SK-N-DZ (cell line): ENCODE measurements at regions not wholly inside any gene's neighbourhood (a gene's known extent, or its start where the extent isn't known, plus 50 kb on each side); places are given as distances from the start of the nearest gene placed in this dataset.

Experiments used
- DNase-seq: peaks from one replicate; pipeline ENCODE4 v3.0.0-alpha.2; 2015; ENCODE audit warnings: low spot score

DNA sequence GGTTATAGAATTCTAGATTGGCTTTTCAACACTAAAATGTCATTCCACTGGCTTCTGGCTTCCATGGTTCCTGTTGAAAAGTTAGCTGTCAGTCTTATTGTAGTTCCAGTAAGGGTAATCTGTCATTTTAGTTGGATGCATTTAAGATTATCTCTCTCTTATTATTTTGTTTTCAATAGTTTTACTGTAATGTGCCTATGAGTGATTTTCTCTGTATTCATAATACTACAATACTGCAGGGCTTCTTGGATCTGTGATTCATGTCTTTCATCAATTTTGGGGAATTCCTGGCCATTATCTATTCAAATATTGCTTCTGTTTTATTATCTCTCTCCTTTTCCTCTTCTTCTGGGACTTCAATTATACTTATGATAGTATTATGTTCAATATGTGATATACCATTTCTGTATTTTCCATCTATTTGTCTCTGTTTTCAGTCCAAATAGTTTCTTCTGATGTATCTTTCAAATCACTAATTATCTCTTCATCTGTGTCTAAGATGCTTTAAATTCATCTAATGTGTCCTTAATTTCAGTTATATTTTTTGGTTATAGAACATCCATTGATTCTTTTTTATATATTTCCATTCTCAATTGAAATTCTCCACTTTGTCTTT lies 101.5 kb downstream of the KCTD15 start:
- no peak for DNase-seq

DNA sequence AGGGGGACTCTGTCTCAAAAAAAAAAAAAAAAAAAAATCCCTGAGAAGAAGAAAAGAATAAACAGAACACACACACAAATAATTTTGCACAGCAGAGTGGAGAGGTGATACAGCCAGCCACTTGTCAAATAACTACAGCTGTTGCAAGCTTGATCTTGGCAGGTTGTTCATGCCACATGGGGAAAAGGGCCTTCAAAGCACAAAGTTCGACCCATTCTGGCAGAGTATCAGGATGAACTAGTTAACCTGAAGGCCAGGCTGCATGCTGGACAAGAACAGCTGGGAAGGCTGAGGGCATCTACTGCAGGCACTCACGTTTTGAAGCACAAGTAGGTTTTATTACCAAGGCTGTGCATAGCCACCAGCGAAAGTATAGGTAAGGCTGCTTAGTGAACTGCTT lies 104.1 kb downstream of the KCTD15 start:
- no peak for DNase-seq

DNA sequence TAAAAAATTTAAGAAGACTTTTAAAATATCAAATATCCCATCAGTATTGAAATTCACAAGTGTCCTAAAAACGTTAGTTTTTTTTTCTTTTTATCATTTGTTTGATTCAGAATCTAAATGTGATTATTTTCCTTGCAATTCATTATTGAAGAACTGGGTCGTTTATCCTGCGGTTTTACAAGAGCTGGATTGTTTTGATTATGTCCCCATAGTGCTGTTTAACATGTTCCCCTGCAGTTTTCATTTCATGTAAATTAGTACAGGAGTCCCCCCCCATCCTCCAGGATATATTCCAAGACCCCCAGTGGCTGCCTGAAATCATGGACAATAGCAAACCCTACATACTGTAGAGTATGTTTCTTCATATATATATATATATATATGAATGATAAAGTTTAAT lies 105.7 kb downstream of the KCTD15 start:
- DNase-seq, result no peak

DNA sequence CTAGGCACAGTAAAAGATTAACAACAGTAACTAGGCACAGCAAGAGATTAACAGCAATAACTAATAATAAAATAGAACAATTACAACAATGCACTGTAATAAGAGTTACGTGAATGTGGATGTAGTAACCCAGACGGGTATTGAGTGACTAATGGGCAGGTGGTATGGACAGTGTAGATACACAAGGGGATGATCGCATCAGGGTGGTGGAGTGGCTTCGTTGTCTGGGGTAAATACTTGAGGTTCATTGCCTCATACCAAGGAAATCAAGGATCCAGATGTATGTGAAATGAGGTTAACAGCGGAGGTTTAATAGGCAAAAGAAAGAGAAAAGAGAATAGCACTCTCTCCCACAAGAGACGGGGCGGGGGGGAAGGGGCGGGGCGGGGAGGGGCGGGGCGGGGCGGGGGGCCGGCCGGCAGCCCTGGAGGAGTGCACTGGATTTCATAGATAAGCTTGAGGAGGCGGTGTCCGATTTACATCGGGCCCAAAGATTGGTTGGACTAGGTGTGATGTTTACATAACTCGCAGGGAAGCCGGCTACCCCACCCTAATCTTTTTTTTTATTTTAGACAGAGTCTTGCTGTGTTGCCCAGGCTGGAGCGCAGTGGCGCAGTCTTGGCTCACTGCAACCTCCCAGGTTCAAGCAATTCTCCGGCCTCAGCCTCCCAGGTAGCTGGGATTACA lies 106.3 kb downstream of the KCTD15 start:
- DNase-seq, result no peak

DNA sequence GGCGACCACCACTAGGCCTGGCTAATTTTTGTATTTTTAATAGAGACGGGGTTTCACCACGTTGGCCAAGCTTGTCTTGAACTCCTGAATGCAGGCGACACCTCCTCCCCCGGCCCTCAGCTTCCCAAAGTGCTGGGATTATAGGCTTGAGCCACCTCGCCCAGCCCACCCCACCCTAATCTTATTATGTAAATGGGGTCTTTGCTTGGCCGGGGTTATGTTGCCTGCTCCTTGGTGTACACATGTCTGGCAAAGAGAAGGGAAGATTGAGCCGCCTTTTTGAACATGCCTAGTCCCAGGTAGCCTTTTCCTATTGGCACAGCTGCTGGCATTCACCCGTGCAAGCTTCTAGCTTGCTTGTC lies 106.8 kb downstream of the KCTD15 start:
- no peak for DNase-seq

DNA sequence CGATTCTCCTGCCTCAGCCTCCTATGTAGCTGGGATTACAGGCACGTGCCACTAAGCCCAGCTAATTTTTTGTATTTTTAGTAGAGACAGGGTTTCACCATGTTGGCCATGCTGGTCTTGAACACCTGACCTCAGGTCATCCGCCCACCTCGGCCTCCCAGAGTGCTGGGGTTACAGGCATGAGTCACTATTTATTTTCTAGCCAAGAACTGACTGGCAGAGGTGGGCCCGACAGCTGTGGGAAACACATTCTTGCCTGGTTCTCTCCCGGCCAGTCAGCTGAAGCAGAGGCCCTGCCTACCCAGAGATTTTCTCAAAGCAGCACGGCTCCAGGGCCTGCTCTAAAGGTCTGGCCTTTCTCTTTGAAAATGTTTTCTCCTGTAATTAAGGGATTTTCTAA lies 108.0 kb downstream of the KCTD15 start:
- no peak for DNase-seq

DNA sequence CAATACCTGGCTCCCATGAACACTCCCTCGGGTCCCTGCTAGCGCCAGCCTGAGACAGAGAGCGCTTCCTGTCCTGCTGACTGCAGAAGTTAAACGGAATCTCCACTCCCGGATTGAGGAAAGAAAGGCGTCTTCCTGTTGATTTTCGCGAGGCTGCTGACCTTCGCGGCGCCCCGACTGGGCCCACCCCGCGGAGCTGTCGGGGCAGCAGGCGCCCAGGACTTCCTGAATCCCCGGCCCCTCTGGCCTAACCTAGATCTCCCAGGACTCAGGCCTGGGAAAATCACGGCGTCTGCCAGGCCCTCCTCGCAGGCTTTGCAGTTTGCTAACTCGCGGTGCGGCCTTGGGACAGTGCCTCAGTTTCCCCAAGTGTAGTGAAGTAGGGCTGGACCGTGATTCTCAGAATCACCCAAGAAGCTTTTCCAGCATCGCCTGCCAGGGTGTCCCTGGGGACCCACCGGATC lies 108.8 kb downstream of the KCTD15 start:
- no peak for DNase-seq

DNA sequence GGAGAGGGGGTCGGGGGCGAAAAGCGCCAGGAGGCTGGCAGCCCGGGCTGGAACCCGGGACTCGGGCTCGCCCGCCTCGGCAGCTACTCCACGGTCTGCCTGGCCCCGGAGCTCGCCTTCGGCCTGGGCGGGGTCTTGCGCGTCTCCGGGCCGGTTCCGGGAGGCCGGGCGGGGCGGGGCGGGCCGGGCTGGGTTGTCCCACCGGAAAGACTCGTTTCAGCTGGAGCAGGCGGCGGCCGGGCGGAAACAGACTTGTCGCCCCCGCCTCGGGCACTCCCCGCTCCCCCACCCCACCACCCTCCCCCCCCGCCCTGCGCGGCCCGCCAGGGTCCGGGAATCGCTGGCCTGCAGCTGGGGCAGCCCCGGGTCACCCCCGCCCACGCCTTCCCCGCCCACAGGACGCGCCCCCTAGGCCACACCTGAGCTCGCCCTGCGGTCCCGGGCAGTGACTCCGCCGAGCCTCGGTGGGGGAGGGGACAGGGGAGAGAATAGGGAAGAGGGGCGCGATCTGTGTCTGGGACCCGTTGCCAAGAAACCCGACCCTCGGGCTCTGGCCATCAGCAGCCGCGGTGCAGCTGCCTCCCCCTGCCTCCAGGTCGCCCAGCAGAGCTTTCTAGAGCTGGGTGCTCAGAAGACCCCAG lies 109.4 kb downstream of the KCTD15 start:
- no peak for DNase-seq

DNA sequence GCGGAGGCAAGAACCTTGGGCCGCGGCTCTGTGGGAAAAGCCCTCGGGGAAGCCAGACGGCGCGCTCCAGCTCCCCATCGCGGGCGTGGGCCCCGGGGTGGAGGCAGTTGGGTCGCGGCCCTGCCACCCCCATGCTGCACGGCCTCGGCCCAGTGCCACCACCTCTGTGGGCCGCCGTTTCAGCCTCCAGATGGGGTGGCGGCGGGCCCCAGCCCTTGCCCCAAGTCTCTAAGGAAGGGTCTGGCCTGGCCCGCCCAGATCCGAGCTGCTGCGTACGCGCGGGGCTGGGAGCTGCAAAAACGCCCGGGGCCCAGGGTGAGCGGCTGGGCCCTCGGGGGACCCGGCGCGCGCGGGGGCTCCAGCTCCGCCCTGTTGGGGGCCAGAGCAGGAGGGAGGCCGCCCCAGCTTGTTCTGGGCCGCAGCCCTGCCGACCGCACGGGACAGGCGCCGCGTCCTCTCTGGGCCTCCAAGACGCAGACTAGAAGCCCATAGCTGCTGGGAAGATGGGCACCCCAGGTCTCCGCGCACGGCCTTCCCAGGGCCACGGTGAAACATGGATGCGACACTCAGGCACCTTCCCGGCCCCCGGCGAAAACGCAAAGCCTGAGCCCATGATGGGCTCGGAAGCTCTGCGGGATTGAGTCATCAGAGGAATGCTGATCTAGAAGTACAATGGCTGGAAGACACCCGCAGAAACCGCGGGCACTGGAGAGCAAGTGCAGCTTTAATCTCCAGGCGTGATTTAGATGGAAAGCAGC lies 110.1 kb downstream of the KCTD15 start:
- no peak for DNase-seq

DNA sequence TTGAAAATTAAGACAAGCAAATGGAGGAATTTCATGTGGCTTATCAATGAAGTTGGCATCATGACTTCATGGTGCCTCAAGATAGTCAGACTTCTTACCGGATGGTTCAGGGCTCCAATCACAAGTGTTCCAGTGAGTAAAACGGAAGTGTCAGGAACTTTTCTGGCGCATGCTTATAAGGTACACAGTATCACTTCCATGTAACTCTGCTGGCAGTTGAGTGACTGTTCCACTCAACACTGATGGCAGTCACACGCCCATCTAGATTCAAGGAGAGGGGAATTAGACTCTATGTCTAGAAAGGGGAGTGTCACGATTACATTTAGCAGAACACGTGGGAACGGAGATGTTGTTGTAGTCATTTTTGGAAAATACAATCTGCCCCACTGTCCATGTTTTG lies 114.3 kb downstream of the KCTD15 start:
- DNase-seq, result no peak

DNA sequence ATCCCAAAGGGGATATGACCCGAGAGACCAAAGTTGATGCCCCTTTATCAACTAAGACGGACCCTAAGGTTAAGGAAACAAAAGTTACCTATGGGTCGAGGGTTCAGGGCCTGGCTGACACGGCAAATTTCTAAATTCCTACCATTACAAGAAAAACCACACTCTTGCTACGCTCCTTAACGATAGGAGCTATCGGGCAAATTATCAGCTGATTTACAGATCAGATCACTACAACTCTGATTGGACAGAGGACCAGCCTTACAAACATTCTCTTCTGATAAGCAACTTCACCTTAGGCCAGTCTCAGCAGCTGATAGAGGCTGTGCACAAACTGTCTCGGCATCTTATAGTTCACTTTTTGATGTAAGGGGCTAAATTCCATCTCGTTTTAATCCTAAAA lies 117.9 kb downstream of the KCTD15 start:
- no peak for DNase-seq

DNA sequence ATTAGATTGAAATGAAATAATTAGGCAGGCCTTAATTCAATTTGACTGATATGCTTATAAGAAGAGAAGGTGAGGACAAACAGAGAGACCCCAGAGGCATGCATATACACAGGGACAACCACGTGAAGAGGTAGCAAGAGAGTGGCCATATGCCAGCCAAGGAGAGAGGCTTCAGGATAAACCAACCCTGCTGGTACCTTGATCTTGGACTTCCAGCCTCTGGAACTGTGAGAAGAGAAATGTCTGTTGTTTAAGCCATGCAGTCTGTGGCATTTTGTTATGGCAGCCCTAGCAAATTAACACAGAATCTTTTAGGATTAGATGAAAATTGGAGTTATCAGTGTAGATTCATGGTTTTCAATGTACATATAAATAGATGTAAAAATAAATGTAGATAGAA lies 120.1 kb downstream of the KCTD15 start:
- DNase-seq, result no peak

DNA sequence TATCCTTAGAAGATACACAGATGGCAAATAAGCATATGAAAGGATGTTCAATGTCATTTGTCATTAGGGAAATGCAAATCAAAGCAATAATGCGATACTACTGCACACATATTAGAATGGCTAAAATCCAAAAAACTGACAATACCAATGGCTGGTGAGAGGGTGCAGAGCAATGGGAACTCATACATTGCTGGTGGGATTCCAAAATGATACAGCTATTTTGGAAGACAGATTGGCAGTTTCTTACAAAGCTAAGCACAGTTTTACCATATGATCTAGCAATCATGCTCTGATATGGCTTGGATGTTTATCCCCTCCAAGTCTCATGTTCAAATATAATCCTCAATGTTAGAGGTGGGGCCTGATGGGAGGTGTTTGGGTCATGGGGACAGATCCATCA lies 122.6 kb downstream of the KCTD15 start:
- no peak for DNase-seq

DNA sequence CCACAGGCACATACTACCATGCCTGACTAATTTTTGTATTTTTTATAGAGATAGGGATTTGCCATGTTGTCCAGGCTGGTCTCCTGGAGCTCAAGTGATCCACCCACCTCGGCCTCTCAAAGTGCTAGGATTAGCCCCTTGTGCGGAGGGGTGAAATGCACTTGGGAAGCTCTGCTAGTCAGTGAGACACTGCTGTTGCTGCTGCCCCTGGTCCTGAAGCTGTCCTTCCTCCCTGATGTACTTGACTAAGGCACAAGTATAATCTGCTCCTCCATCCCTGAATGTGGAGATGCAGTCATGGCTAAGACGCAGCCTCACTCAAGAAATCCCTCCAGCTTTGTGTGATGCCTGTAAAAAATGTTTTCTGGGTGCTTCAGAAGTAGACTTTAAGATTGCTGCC lies 124.5 kb downstream of the KCTD15 start:
- no peak for DNase-seq

DNA sequence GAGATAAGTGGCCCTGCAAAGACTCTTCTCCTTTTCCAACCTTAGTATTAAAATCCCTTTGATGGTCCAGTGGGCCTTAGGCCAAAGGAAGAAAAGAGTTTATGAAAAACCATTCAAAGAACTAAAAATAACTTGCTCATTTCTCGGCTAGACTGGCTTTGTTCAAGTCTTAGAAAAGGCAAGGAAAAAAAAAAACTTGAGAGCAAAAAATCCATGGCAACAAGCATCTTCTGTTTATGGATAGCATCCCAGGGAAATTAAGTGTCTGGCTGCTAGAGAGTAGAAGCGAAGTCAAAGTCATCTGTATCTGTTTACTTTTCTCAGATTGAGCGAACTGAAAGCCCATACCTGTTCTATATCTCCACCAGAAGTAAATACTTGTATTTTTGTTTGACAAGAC lies 129.6 kb downstream of the KCTD15 start:
- DNase-seq, result no peak

DNA sequence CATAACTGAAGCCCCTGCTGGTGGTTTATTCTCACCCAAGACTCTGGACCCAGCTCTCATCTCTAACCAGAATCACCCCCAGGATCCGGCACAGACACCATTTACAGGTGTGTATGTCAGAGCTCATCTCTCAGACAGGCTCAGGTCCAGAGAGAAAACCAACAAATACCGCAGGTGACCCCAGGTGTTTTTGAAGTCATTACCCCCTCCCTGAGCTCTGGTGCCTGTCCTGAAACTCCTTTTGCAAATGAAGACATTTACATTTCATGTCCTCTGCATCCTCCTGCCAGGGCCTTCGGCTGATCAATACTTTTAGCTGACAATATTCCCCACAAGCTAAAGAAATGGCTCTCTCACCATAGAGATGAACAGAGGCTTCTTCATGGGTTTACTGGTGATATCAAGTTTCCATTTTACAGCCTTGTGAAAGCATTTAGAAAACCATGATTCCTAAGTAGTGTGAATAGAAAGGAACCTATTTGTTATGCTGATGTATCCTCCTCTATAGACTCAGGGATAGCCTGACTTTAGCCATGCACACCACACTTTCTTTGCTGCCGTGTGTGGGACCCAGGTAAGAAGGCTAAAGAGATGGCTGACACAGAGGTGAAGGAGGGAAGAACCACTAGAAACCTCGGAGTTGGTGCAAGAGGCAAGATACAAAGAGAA lies 131.3 kb downstream of the KCTD15 start:
- no peak for DNase-seq

DNA sequence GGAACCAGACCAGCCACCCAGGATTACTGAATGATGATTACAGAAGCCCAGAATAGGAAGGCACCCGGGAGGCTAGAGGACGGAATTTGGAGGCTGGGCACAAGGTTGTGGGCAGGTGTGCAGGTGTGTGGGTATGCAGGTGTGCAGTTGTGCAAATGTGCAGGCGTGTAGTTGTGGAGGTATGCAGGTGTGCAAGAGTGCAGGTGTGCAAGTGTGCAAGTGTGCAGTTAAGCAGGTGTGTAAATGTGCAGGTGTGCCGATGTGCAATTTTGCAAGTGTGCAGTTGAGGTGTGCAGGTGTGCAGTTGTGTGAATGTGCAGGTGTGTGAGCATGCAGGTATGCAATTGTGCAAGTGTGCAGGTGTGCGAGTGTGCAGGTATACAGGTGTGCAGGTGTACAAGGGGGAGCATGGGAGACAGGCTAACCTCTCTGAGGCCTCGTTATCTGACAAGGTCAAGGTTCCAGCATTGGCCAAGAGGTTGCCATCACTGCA lies 131.8 kb downstream of the KCTD15 start:
- no peak for DNase-seq

DNA sequence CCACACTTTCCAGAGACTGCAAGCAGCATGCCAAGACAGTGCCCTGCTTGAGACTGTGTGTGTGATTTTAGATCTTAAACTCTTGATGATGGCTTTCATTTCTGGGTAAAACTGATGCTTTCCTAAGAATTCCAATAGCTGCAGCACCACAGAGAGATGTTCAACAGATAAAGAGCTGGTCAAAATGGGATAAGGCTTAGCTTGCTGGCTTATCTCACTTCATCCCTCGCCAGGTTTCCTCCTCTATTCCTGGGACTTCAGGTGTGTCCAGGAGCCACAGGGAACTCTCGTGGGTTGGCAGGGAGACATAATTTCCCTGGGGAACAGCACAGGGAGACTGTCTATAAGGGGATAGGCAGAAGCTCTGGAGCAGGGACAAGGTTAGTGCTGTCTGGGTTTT lies 137.3 kb downstream of the KCTD15 start:
- no peak for DNase-seq

DNA sequence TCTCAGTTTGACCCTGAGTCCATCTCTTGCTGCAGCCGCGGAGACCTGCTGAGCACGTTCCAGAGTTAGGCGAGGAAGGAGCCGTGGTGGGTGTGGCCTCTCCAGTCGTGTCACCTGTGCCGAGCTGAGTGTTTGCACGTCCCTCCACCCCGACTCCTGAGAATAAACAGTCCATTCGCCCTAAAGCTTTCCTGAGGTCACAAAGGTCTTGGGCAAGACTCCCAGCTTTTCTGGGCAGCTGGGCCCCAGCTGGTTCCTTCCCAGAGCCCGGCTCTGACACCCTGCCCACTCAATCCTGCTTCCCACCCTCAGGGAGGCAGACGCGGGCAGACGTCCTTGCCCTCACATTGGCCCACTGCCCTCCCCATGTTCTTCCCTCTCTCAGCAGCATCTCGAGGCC lies 142.2 kb downstream of the KCTD15 start:
- no peak for DNase-seq

DNA sequence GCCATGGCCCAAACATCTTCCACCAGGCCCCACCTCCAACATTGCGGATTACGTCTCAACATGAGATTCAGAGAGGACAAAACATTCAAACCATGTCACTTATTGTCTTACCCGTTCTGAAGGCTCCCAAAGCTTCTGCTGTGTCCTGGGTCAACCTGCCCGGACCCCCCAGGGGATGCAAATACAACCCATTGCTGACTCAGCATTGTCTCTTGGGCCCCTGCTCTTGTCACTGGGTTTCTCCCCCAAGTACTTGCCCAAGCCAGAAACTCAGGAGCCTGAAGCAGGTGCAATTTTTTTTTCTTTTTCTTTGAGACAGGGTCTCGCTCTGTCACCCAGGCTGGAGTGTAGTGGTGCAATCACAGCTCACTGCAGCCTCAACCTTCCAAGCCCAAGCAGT lies 144.5 kb downstream of the KCTD15 start:
- no peak for DNase-seq

DNA sequence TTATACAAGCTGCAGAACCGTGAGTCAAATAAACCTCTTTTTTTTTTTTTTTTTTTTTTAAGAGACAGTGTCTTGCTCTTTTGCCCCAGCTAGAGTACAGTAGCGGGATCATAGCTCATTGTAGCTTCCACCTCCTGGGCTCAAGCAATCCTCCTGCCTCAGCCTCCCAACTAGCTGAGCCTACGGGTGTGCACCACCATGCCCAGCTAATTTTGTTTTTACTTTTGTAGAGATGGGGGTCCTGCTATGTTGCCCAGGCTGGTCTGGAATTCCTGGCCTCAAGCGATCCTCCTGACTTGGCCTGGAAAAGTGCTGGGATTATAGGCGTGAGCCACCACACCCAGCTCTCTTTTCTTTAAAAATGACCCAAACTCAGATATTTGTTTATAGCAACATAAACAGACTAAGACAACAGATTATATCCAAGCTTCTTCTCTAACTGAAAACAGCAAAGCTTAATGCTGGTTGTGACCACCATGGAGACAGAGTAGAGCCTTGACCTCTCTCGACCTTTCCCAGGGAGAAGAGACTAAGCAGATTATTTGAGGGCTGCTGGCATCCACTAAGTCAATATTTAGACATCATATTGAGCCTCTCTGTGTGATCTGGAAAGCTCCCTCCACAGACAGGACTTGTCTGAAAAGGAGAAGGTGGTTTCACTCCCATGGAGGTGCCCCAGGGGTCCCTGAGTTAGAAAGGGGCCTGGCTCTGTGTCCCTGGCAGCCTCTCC lies 150.0 kb downstream of the KCTD15 start:
- DNase-seq, result no peak
